Loucy (cell line): ENCODE measurements at regions not wholly inside any gene's neighbourhood (a gene's known extent, or its start where the extent isn't known, plus 50 kb on each side); places are given as distances from the start of the nearest gene placed in this dataset.

Experiments used
- H2AFZ ChIP-seq: fragments of 200-600 bp; sonication (generic); 2 replicates; pipeline ENCODE4 v1.6.0; 2016; ENCODE audit warnings: antibody characterized with exemption, mild to moderate bottlenecking, low read length, moderate library complexity
- H3F3A ChIP-seq: fragments of 200-600 bp; 2 replicates; pipeline ENCODE4 v1.6.0; 2016; ENCODE audit warnings: antibody characterized with exemption, low read depth, mild to moderate bottlenecking
- H3K27me3 ChIP-seq: fragments of 200-600 bp; sonication (generic); 2 replicates; pipeline ENCODE4 v1.6.1; 2014; ENCODE audit warnings: low read length, mild to moderate bottlenecking; ENCODE audit not compliant: insufficient read depth, poor library complexity, severe bottlenecking
- H3K36me3 ChIP-seq: fragments of 200-600 bp; sonication (generic); 2 replicates; pipeline ENCODE4 v1.6.1; 2016; ENCODE audit warnings: low read length; ENCODE audit not compliant: insufficient read depth
- H3K4me1 ChIP-seq: fragments of 200-600 bp; sonication (generic); 2 replicates; pipeline ENCODE4 v1.5.1; 2014; ENCODE audit warnings: low read length, mild to moderate bottlenecking; ENCODE audit not compliant: insufficient read depth, poor library complexity, severe bottlenecking
- H3K4me2 ChIP-seq: fragments of 200-600 bp; sonication (generic); 2 replicates; pipeline ENCODE4 v1.6.0; 2014; ENCODE audit warnings: antibody characterized with exemption, low read length, low read depth, mild to moderate bottlenecking; ENCODE audit not compliant: poor library complexity, severe bottlenecking
- H3K4me3 ChIP-seq: fragments of 200-600 bp; sonication (generic); 2 replicates; pipeline ENCODE4 v1.5.1; 2014; ENCODE audit warnings: low read length, mild to moderate bottlenecking, mixed read lengths; ENCODE audit not compliant: poor library complexity, severe bottlenecking
- H3K79me2 ChIP-seq: fragments of 200-600 bp; sonication (generic); 2 replicates; pipeline ENCODE4 v1.6.1; 2014; ENCODE audit warnings: low read length; ENCODE audit not compliant: insufficient read depth
- H3K9ac ChIP-seq: fragments of 200-600 bp; sonication (generic); 2 replicates; pipeline ENCODE4 v1.6.0; 2014; ENCODE audit warnings: mild to moderate bottlenecking, low read depth, low read length, moderate library complexity; ENCODE audit not compliant: poor library complexity, severe bottlenecking
- H3K9me2 ChIP-seq: fragments of 200-600 bp; sonication (generic); replicated peaks from 2 replicates; pipeline ENCODE4 v1.6.1; 2016; ENCODE audit warnings: low read depth, low read length, mixed read lengths
- H3K9me3 ChIP-seq: fragments of 200-600 bp; sonication (generic); 2 replicates; pipeline ENCODE4 v1.6.1; 2014; ENCODE audit warnings: mild to moderate bottlenecking, antibody characterized with exemption, low read length, low read depth; ENCODE audit not compliant: insufficient read depth
- H4K20me1 ChIP-seq: fragments of 200-600 bp; sonication (generic); 2 replicates; pipeline ENCODE4 v1.6.0; 2014; ENCODE audit warnings: antibody characterized with exemption, low read length, mild to moderate bottlenecking; ENCODE audit not compliant: insufficient read depth, poor library complexity, severe bottlenecking
- CTCF ChIP-seq: fragments of 200-600 bp; sonication (generic); conservative IDR thresholded peaks from 2 replicates; pipeline ENCODE4 v1.5.1; 2014; ENCODE audit warnings: mild to moderate bottlenecking, antibody characterized with exemption, low read length
- EZH2phosphoT487 ChIP-seq: fragments of 200-600 bp; IDR thresholded peaks from 2 replicates; pipeline ENCODE4 v1.6.1; 2018; ENCODE audit warnings: antibody characterized with exemption, mild to moderate bottlenecking, moderate library complexity, borderline replicate concordance

GRCh38 chr1:4310396-4310923 lies 343.9 kb upstream of the AJAP1 start:
- Histone ChIP-seq H2AFZ (no peak overlapping the region), H3K9me3 (peaks cover 3% of the 10 kb centered on the region; the same call in 1 of the 2 replicates), H3K9ac (no peak overlapping the region), H3K27me3 (no peaks in the 10 kb centered on the region), H3K79me2 (no peaks in the 10 kb centered on the region), H4K20me1 (no peaks in the 10 kb centered on the region), H3F3A (no peaks in the 10 kb centered on the region), H3K36me3 (no peaks in the 10 kb centered on the region), H3K4me1 (no peaks in the 10 kb centered on the region), H3K4me2 (no peak overlapping the region), H3K4me3 (no peak overlapping the region), H3K9me2 (no peaks in the 10 kb centered on the region)
- TF ChIP-seq CTCF (no peak), EZH2phosphoT487 (no peak)

GRCh38 chr1:4312024-4312423 lies 342.4 kb upstream of the AJAP1 start:
- Histone ChIP-seq H3K9ac (no peak overlapping the region), H3K27me3 (no peaks in the 10 kb centered on the region), H3K79me2 (no peaks in the 10 kb centered on the region), H2AFZ (no peak overlapping the region), H3F3A (no peaks in the 10 kb centered on the region), H3K9me3 (peaks cover 3% of the 10 kb centered on the region; the same call in 1 of the 2 replicates), H3K4me1 (no peaks in the 10 kb centered on the region), H3K4me3 (no peak overlapping the region), H3K36me3 (no peaks in the 10 kb centered on the region), H3K4me2 (no peak overlapping the region), H3K9me2 (no peaks in the 10 kb centered on the region), H4K20me1 (no peaks in the 10 kb centered on the region)
- no peak for TF ChIP-seq CTCF
- no peak for TF ChIP-seq EZH2phosphoT487

GRCh38 chr1:4315202-4315601 lies 339.2 kb upstream of the AJAP1 start:
- Histone ChIP-seq H3K9me2 (no peaks in the 10 kb centered on the region), H4K20me1 (no peaks in the 10 kb centered on the region), H3K4me2 (no peak overlapping the region), H3K4me1 (no peaks in the 10 kb centered on the region), H2AFZ (no peak overlapping the region), H3F3A (no peaks in the 10 kb centered on the region), H3K27me3 (no peaks in the 10 kb centered on the region), H3K79me2 (no peaks in the 10 kb centered on the region), H3K36me3 (no peaks in the 10 kb centered on the region), H3K9me3 (peaks cover 3% of the 10 kb centered on the region; the same call in 1 of the 2 replicates), H3K4me3 (no peak overlapping the region), H3K9ac (no peak overlapping the region)
- TF ChIP-seq CTCF, result no peak
- no peak for TF ChIP-seq EZH2phosphoT487
